Neural progenitor cell (in vitro differentiated cells): ENCODE measurements at regions not wholly inside any gene's neighbourhood (a gene's known extent, or its start where the extent isn't known, plus 50 kb on each side); places are given as distances from the start of the nearest gene placed in this dataset.

Experiments used
- EZH2 ChIP-seq: fragments of 200-600 bp; sonication (generic); IDR thresholded peaks from 2 replicates; pipeline ENCODE4 v1.6.1; 2017; ENCODE audit warnings: antibody characterized with exemption, mild to moderate bottlenecking, moderate library complexity
- EZH2phosphoT487 ChIP-seq: fragments of 200-600 bp; sonication (generic); IDR thresholded peaks from 2 replicates; pipeline ENCODE4 v1.6.1; 2017; ENCODE audit warnings: antibody characterized with exemption
- TF ChIP-seq, protein P1 (sequence below): fragments of 200-600 bp; sonication (generic); IDR thresholded peaks from 2 replicates; pipeline ENCODE4 v1.5.1; 2017; ENCODE audit warnings: antibody characterized with exemption, mild to moderate bottlenecking

DNA sequence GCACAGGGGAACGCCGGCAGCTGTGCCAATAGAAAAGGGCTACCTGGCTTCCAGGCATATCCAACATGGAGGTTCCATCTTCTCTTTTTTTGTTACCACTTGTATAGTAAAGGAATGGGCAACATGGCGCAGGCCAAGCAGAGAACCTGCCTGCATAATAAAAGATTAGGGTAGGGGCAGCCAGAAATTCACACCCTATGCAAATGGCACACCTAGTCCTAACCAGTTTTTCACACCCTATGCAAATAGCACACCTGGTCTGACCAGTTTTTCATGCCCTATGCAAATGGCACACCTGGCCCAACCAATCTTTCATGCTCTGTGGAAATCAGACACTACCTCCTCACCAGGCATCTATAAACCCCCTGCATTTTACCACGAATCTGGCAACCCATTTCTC lies 369.5 kb downstream of the IPMK start:
- TF ChIP-seq, protein P1, sequence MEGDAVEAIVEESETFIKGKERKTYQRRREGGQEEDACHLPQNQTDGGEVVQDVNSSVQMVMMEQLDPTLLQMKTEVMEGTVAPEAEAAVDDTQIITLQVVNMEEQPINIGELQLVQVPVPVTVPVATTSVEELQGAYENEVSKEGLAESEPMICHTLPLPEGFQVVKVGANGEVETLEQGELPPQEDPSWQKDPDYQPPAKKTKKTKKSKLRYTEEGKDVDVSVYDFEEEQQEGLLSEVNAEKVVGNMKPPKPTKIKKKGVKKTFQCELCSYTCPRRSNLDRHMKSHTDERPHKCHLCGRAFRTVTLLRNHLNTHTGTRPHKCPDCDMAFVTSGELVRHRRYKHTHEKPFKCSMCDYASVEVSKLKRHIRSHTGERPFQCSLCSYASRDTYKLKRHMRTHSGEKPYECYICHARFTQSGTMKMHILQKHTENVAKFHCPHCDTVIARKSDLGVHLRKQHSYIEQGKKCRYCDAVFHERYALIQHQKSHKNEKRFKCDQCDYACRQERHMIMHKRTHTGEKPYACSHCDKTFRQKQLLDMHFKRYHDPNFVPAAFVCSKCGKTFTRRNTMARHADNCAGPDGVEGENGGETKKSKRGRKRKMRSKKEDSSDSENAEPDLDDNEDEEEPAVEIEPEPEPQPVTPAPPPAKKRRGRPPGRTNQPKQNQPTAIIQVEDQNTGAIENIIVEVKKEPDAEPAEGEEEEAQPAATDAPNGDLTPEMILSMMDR = no peak
- TF ChIP-seq EZH2 (no peak), EZH2phosphoT487 (no peak)
